HepG2 (cell line): ENCODE measurements at regions not wholly inside any gene's neighbourhood (a gene's known extent, or its start where the extent isn't known, plus 50 kb on each side); places are given as distances from the start of the nearest gene placed in this dataset.

ENCODE experiments used
- BHLHE40 ChIP-seq: IDR thresholded peaks from 2 replicates; pipeline ENCODE4 v1.6.1; 2011; ENCODE audit warnings: low read length, improper control_type of control experiment
- CSRNP1 ChIP-seq: sonication (generic); formaldehyde crosslinking; IDR thresholded peaks from 2 replicates; pipeline ENCODE4 v1.8.1; 2023; ENCODE audit warnings: mild to moderate bottlenecking, missing genetic modification reagents
- DRAP1 ChIP-seq: IDR thresholded peaks from 2 replicates; pipeline ENCODE4 v1.6.1; 2016; ENCODE audit warnings: missing genetic modification reagents, missing compliant biosample characterization
- FOXP1 ChIP-seq, 2 experiments: fragments of 450-650 bp in 1 of 2; IDR thresholded peaks; 2 replicates each; pipeline ENCODE4 v1.6.1; 2017 to 2018; ENCODE audit warnings: antibody characterized with exemption in 1 of 2
- GTF3A ChIP-seq: sonication (generic); formaldehyde crosslinking; conservative IDR thresholded peaks from 2 replicates; pipeline ENCODE4 v1.4.0; 2020; ENCODE audit warnings: mild to moderate bottlenecking, missing genetic modification reagents
- HHEX ChIP-seq: IDR thresholded peaks from 2 replicates; pipeline ENCODE4 v1.6.1; 2016; ENCODE audit warnings: control low read depth
- HOXA7 ChIP-seq: sonication (generic); formaldehyde crosslinking; IDR thresholded peaks from 2 replicates; pipeline ENCODE4 v1.8.1; 2022; ENCODE audit warnings: mild to moderate bottlenecking, missing genetic modification reagents, moderate library complexity
- KAT7 ChIP-seq: IDR thresholded peaks from 2 replicates; pipeline ENCODE4 v1.6.1; 2018; ENCODE audit warnings: borderline replicate concordance, missing compliant biosample characterization
- POLR2A ChIP-seq, 2 experiments: IDR thresholded peaks; 2 replicates each; pipeline ENCODE4 v1.6.1; 2011; ENCODE audit warnings: low read depth in 2 of 2, low read length in 2 of 2, mild to moderate bottlenecking in 1 of 2, moderate library complexity in 1 of 2; ENCODE audit not compliant: insufficient read depth in 1 of 2
- PRPF4 ChIP-seq: fragments of 200-400 bp; formaldehyde crosslinking; IDR thresholded peaks from 2 replicates; pipeline ENCODE4 v1.6.1; 2016; ENCODE audit warnings: low read length, low read depth; ENCODE audit not compliant: poor library complexity, severe bottlenecking
- ZBTB21 ChIP-seq: sonication (generic); formaldehyde crosslinking; IDR thresholded peaks from 2 replicates; pipeline ENCODE4 v1.4.0; 2020; ENCODE audit warnings: missing genetic modification reagents
- ZFP36L1 ChIP-seq: sonication (generic); formaldehyde crosslinking; IDR thresholded peaks from 2 replicates; pipeline ENCODE4 v1.8.0; 2022; ENCODE audit warnings: mild to moderate bottlenecking, missing genetic modification reagents, moderate library complexity
- ZFY ChIP-seq: sonication (generic); formaldehyde crosslinking; IDR thresholded peaks from 2 replicates; pipeline ENCODE4 v1.4.0; 2020; ENCODE audit warnings: missing genetic modification reagents
- ZNF3 ChIP-seq: IDR thresholded peaks from 2 replicates; pipeline ENCODE4 v1.7.0; 2017; ENCODE audit warnings: inconsistent platforms
- ZNF350 ChIP-seq: sonication (generic); formaldehyde crosslinking; IDR thresholded peaks from 2 replicates; pipeline ENCODE4 v1.4.0; 2020; ENCODE audit warnings: mild to moderate bottlenecking, low read depth, missing genetic modification reagents, borderline replicate concordance
- ZNF572 ChIP-seq: sonication (generic); formaldehyde crosslinking; IDR thresholded peaks from 2 replicates; pipeline ENCODE4 v1.5.1; 2020; ENCODE audit warnings: mild to moderate bottlenecking, missing genetic modification reagents
- ZNF609 ChIP-seq: sonication (generic); formaldehyde crosslinking; IDR thresholded peaks from 2 replicates; pipeline ENCODE4 v1.4.0; 2020; ENCODE audit warnings: mild to moderate bottlenecking, missing genetic modification reagents, borderline replicate concordance
- ZNF670 ChIP-seq: sonication (generic); formaldehyde crosslinking; IDR thresholded peaks from 2 replicates; pipeline ENCODE4 v1.8.0; 2022; ENCODE audit warnings: mild to moderate bottlenecking, missing genetic modification reagents, borderline replicate concordance
- ZNF672 ChIP-seq: sonication (generic); formaldehyde crosslinking; IDR thresholded peaks from 2 replicates; pipeline ENCODE4 v1.8.1; 2022; ENCODE audit warnings: missing genetic modification reagents
- ZNF687 ChIP-seq: sonication (generic); formaldehyde crosslinking; IDR thresholded peaks from 2 replicates; pipeline ENCODE4 v1.5.1; 2020; ENCODE audit warnings: mild to moderate bottlenecking, missing genetic modification reagents, moderate library complexity
- ZNF788 ChIP-seq: sonication (generic); formaldehyde crosslinking; IDR thresholded peaks from 2 replicates; pipeline ENCODE4 v1.5.0; 2020; ENCODE audit warnings: mild to moderate bottlenecking, missing genetic modification reagents, borderline replicate concordance

GRCh38 chr4:123477711-123478209, 81.2 kb downstream of the SPRY1 start (continued):
- TF ChIP-seq FOXP1 (IDR thresholded peaks at IDR 0.05) (no peak), FOXP1 (CRISPR knock-in tag; IDR thresholded peaks at IDR 0.05) (0 out of 2 replicates have a peak, but pooled peaks have one; percentile 10), POLR2A (IDR thresholded peaks at IDR 0.05; ENCODE audit: insufficient read depth in 1 of 2, low read depth in 2 of 2, low read length in 2 of 2) (0 out of 4 replicates have a peak, but pooled peaks of 1 of the 2 experiments have one; percentile 25), PRPF4 (no peak), GTF3A (CRISPR knock-in tag) (no peak), HHEX (CRISPR knock-in tag) (no peak), ZNF670 (no peak), ZNF788 (CRISPR knock-in tag) (peak; percentile 32; the same call in 1 of the 2 replicates), CSRNP1 (CRISPR knock-in tag) (no peak), ZNF572 (CRISPR knock-in tag) (no peak), ZNF350 (CRISPR knock-in tag) (0 out of 2 replicates have a peak, but pooled peaks have one; percentile 39), DRAP1 (no peak), ZNF3 (no peak), ZFP36L1 (CRISPR knock-in tag) (no peak), ZNF672 (CRISPR knock-in tag) (no peak), ZNF609 (CRISPR knock-in tag) (peak; percentile 48; the same call in 1 of the 2 replicates), ZBTB21 (CRISPR knock-in tag) (0 out of 2 replicates have a peak, but pooled peaks have one; percentile 54), HOXA7 (CRISPR knock-in tag) (no peak), KAT7 (CRISPR knock-in tag) (no peak), ZFY (no peak), BHLHE40 (no peak), ZNF687 (CRISPR knock-in tag) (peak; percentile 46; the same call in 1 of the 2 replicates)
